H1 (cell line): ENCODE measurements at regions not wholly inside any gene's neighbourhood (a gene's known extent, or its start where the extent isn't known, plus 50 kb on each side); places are given as distances from the start of the nearest gene placed in this dataset.

ENCODE experiments used
- CTCF ChIA-PET: fragments of 300-600 bp; sonication (Branson Sonifier 250); formaldehyde crosslinking; loops from one replicate; lab custom pipeline; 2021; ENCODE audit not compliant: partially characterized antibody; lab: Charles Lee
- POLR2A ChIA-PET: fragments of 300-600 bp; sonication (Branson Sonifier 250); formaldehyde crosslinking; loops from one replicate; lab custom pipeline; 2021; ENCODE audit warnings: inconsistent platforms; ENCODE audit not compliant: partially characterized antibody; lab: Charles Lee
- DNase-seq, 2 experiments: peaks; one replicate each; pipeline versions ENCODE4 v3.0.0 to v3.0.0-alpha.2; 2010 to 2022; ENCODE audit warnings: low spot score in 2 of 2, low read depth in 1 of 2, mixed read lengths in 1 of 2
- FAIRE-seq: peaks from 2 replicates; lab custom pipeline; 2011; peaks lifted over from hg19 to GRCh38; lab: Jason Lieb, UNC
- H2AFZ ChIP-seq: 2 replicates; pipeline ENCODE4 v1.8.1; 2012; ENCODE audit warnings: low read length, inconsistent platforms
- H2AK5ac ChIP-seq: 2 replicates; pipeline ENCODE4 v1.6.1; 2013; ENCODE audit warnings: low read depth, low read length
- H2BK120ac ChIP-seq: replicated peaks from 2 replicates; pipeline ENCODE3; 2013; ENCODE audit warnings: low read depth, low read length, inconsistent platforms
- H2BK12ac ChIP-seq: 2 replicates; pipeline ENCODE4 v1.6.1; 2013; ENCODE audit warnings: low read depth, low read length
- H2BK15ac ChIP-seq: 2 replicates; pipeline ENCODE4 v1.6.1; 2013; ENCODE audit warnings: low read length
- H2BK20ac ChIP-seq: 2 replicates; pipeline ENCODE4 v1.6.1; 2013; ENCODE audit warnings: low read length
- H2BK5ac ChIP-seq: 2 replicates; pipeline ENCODE4 v1.6.1; 2013; ENCODE audit warnings: low read depth, low read length
- H3K14ac ChIP-seq: 2 replicates; pipeline ENCODE4 v1.6.1; 2013; ENCODE audit warnings: inconsistent platforms; ENCODE audit not compliant: insufficient read length
- H3K18ac ChIP-seq: 2 replicates; pipeline ENCODE4 v1.6.1; 2013; ENCODE audit warnings: low read length; ENCODE audit errors: extremely low read depth
- H3K23ac ChIP-seq: 2 replicates; pipeline ENCODE4 v1.6.1; 2013; ENCODE audit warnings: inconsistent platforms; ENCODE audit not compliant: insufficient read length
- H3K23me2 ChIP-seq: 2 replicates; pipeline ENCODE4 v1.6.1; 2013; ENCODE audit warnings: low read depth, low read length
- H3K27ac ChIP-seq: 2 replicates; pipeline ENCODE4 v1.6.1; 2011; ENCODE audit warnings: low read depth, low read length, inconsistent platforms
- H3K27me3 ChIP-seq, 4 experiments: replicated peaks in 1 of 4; 1 replicate in 1 of 4; 2 replicates in 3 of 4; pipeline versions ENCODE4 v1.6.1 to v1.8.1; 2011 to 2013; ENCODE audit warnings: low read length in 3 of 4, mild to moderate bottlenecking in 3 of 4, inconsistent platforms in 2 of 4, mixed read lengths in 2 of 4, moderate library complexity in 1 of 4; ENCODE audit not compliant: control insufficient read depth in 3 of 4, insufficient read depth in 3 of 4; ENCODE audit errors: extremely low read depth in 1 of 4
- H3K36me3 ChIP-seq, 4 experiments: 2 replicates each; pipeline versions ENCODE4 v1.6.1 to v1.8.1; 2011 to 2013; ENCODE audit warnings: mild to moderate bottlenecking in 4 of 4, low read length in 3 of 4, moderate library complexity in 2 of 4, control low read depth in 1 of 4, inconsistent platforms in 1 of 4; ENCODE audit not compliant: insufficient read depth in 4 of 4, control insufficient read depth in 2 of 4
- H3K4ac ChIP-seq: replicated peaks from 2 replicates; pipeline ENCODE3; 2013; ENCODE audit warnings: low read length, low read depth, mixed read lengths, inconsistent platforms; ENCODE audit not compliant: insufficient read length
- H3K4me1 ChIP-seq, 4 experiments: replicated peaks in 1 of 4; 1 replicate in 1 of 4; 2 replicates in 3 of 4; pipeline versions ENCODE4 v1.6.1 to v1.8.1; 2011 to 2013; ENCODE audit warnings: low read length in 3 of 4, inconsistent platforms in 2 of 4, mixed read lengths in 1 of 4; ENCODE audit not compliant: insufficient read depth in 4 of 4, control insufficient read depth in 3 of 4
- H3K4me2 ChIP-seq, 2 experiments: 2 replicates each; pipeline versions ENCODE4 v1.6.1 to v1.8.1; 2011 to 2013; ENCODE audit warnings: low read depth in 2 of 2, low read length in 2 of 2, control low read depth in 1 of 2, inconsistent platforms in 1 of 2, mild to moderate bottlenecking in 1 of 2; ENCODE audit not compliant: insufficient read depth in 1 of 2
- H3K4me3 ChIP-seq, 4 experiments: fragments of 200-600, 300-600 bp in 1 of 4; sonication (generic), shearing (Covaris generic), sonication (Bioruptor Twin) in 1 of 4; 2 replicates each; pipeline versions ENCODE4 v1.5.1 to v1.8.1; 2011 to 2016; ENCODE audit warnings: low read length in 4 of 4, low read depth in 3 of 4, control low read depth in 2 of 4, inconsistent platforms in 2 of 4, mild to moderate bottlenecking in 2 of 4, mixed read lengths in 1 of 4, moderate library complexity in 1 of 4; ENCODE audit not compliant: insufficient read depth in 2 of 4; ENCODE audit errors: extremely low read depth in 1 of 4
- H3K56ac ChIP-seq: replicated peaks from 2 replicates; pipeline ENCODE3; 2013; ENCODE audit warnings: low read depth, mild to moderate bottlenecking, mixed read lengths, low read length, inconsistent platforms; ENCODE audit not compliant: insufficient read length
- H3K79me1 ChIP-seq: 2 replicates; pipeline ENCODE4 v1.6.1; 2013; ENCODE audit warnings: low read depth, low read length, control low read depth
- H3K79me2 ChIP-seq, 2 experiments: 2 replicates each; pipeline versions ENCODE4 v1.6.1 to v1.8.1; 2012 to 2013; ENCODE audit warnings: low read length in 2 of 2, mild to moderate bottlenecking in 2 of 2, inconsistent platforms in 1 of 2; ENCODE audit not compliant: insufficient read depth in 2 of 2, control insufficient read depth in 1 of 2
- H3K9ac ChIP-seq, 4 experiments: replicated peaks in 1 of 4; 1 replicate in 1 of 4; 2 replicates in 3 of 4; pipeline versions ENCODE4 v1.6.1 to v1.8.1; 2011 to 2013; ENCODE audit warnings: low read depth in 3 of 4, low read length in 3 of 4, control low read depth in 2 of 4, mild to moderate bottlenecking in 2 of 4, moderate library complexity in 2 of 4, inconsistent platforms in 1 of 4; ENCODE audit errors: extremely low read depth in 1 of 4
- H3K9me3 ChIP-seq, 2 experiments: 2 replicates each; pipeline versions ENCODE4 v1.6.1 to v1.8.1; 2012 to 2013; ENCODE audit warnings: mild to moderate bottlenecking in 2 of 2, moderate library complexity in 2 of 2, control low read depth in 1 of 2, inconsistent platforms in 1 of 2, low read depth in 1 of 2, low read length in 1 of 2, mixed read lengths in 1 of 2; ENCODE audit not compliant: insufficient read depth in 2 of 2
- H4K20me1 ChIP-seq, 2 experiments: replicated peaks in 1 of 2; 2 replicates each; pipeline versions ENCODE3 to v1.8.1; 2011 to 2013; ENCODE audit warnings: inconsistent platforms in 2 of 2, low read length in 2 of 2, mild to moderate bottlenecking in 1 of 2; ENCODE audit not compliant: insufficient read depth in 2 of 2, control insufficient read depth in 1 of 2
- H4K5ac ChIP-seq: 2 replicates; pipeline ENCODE4 v1.6.1; 2013; ENCODE audit warnings: low read length, low read depth, mixed read lengths, inconsistent platforms; ENCODE audit not compliant: insufficient read length
- H4K8ac ChIP-seq: 2 replicates; pipeline ENCODE4 v1.8.0; 2013; ENCODE audit warnings: mild to moderate bottlenecking, moderate library complexity, low read length, inconsistent platforms; ENCODE audit not compliant: insufficient read depth; ENCODE audit errors: extremely low read depth
- H4K91ac ChIP-seq: replicated peaks from 2 replicates; pipeline ENCODE3; 2013; ENCODE audit warnings: low read length, mixed read lengths, inconsistent platforms; ENCODE audit not compliant: insufficient read length
- SIX5 ChIP-seq: IDR thresholded peaks from 2 replicates; pipeline ENCODE4 v1.6.1; 2011; ENCODE audit warnings: mild to moderate bottlenecking, low read depth, low read length
- WGBS, 2 experiments: shearing (Covaris generic) in 1 of 2; methylation state at CpG; one replicate each; pipeline versions ENCODE4 v1.1.6 to v1.1.7; 2013 to 2015; ENCODE audit warnings: low lambda C conversion rate in 2 of 2, mixed read lengths in 2 of 2, inconsistent platforms in 1 of 2, low coverage in 1 of 2, missing lambda C conversion rate in 1 of 2; ENCODE audit not compliant: insufficient replicate concordance in 2 of 2, insufficient coverage in 1 of 2, insufficient read length in 1 of 2; ENCODE audit errors: extremely low coverage in 1 of 2, missing lambda C conversion rate in 1 of 2; 5-methylcytosine and 5-hydroxymethylcytosine counted together

DNA sequence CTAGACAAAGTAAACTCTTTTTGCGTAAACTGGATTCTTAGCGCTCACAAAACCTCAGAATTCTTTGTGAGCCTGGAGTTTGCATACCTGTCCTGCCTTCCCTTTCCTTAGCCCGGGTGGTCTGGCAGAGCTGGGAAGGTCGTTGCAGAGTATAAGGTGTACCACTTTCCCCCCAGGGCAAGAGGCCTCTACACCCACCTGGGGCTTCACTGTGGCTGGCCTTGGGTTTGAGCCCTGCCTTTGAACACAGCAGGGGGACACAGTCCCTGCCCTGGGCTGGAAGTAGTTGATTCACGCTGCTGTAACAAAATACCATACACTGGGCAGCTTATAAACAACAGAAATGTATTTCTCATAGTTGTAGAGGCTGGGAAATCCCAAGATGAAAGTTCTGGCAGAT is 133.9 kb downstream of the B3GNT2 start:
- Histone ChIP-seq H3K9ac (no peak overlapping the region), H4K8ac (no peak overlapping the region), H2AK5ac (no peak overlapping the region), H2BK120ac (no peak overlapping the region), H3K9me3 (peaks cover 0 to 8% of the 10 kb centered on the region in 2 experiments; a peak in 1 of 4 replicates), H3K79me2 (no peaks in the 10 kb centered on the region), H3K27ac (0 out of 2 replicates have a peak overlapping the region, but pooled peaks have one; percentile 5), H3K4me2 (no peak overlapping the region), H3K4me3 (no peak overlapping the region), H2BK20ac (0 out of 2 replicates have a peak overlapping the region, but pooled peaks have one; percentile 55), H3K23me2 (no peaks in the 10 kb centered on the region), H3K27me3 (no peaks in the 10 kb centered on the region), H2AFZ (no peak overlapping the region), H3K56ac (no peak overlapping the region), H3K4me1 (peaks cover 6 to 15% (median 7%) of the 10 kb centered on the region in 4 experiments; a peak in 6 of 7 replicates), H4K5ac (no peak overlapping the region), H3K23ac (no peak overlapping the region), H2BK5ac (no peak overlapping the region; the same call in 1 of the 2 replicates), H3K18ac (peak overlapping the region; percentile 17), H3K4ac (peak overlapping the region; percentile 29), H4K91ac (no peak overlapping the region), H4K20me1 (no peaks in the 10 kb centered on the region), H3K79me1 (no peaks in the 10 kb centered on the region), H3K36me3 (peaks cover 0 to 4% (median 0%) of the 10 kb centered on the region in 4 experiments; a peak in 1 of 8 replicates), H3K14ac (no peak overlapping the region), H2BK12ac (0 out of 2 replicates have a peak overlapping the region, but pooled peaks have one; percentile 3), H2BK15ac (no peak overlapping the region)
- FAIRE-seq (no peak), DNase-seq (no peak)
- 67% methylated on average over 5 of the region's 5 CpGs; no CpG with 5 or more reads in 1 of the 2 experiments for WGBS, 2 experiments
- TF ChIP-seq SIX5: no peak
- CTCF ChIA-PET: interaction anchor here (1.0 to 1.4 kb wide), 3 partner anchors 20 to 51 kb away, joined by 3 read pairs; no protein-coding TSS in a partner anchor
- POLR2A ChIA-PET: interaction anchor here (2.0 kb wide), 1 partner anchor 25 kb away, joined by 6 read pairs; no protein-coding TSS in a partner anchor
